HG02885 (cell line): ENCODE measurements at regions not wholly inside any gene's neighbourhood (a gene's known extent, or its start where the extent isn't known, plus 50 kb on each side); places are given as distances from the start of the nearest gene placed in this dataset.
"Not testable (repeated sequence)": the region's sequence is repeated elsewhere in the genome, so short reads cannot be mapped to it uniquely, and the experiment has no call there.

Experiments
- ATAC-seq: cut with Tn5 transposase; IDR thresholded peaks from one replicate; pipeline ENCODE4 v1.9.1; 2021; ENCODE audit warnings: mild to moderate bottlenecking; ENCODE audit not compliant: unreplicated experiment, poor library complexity

DNA sequence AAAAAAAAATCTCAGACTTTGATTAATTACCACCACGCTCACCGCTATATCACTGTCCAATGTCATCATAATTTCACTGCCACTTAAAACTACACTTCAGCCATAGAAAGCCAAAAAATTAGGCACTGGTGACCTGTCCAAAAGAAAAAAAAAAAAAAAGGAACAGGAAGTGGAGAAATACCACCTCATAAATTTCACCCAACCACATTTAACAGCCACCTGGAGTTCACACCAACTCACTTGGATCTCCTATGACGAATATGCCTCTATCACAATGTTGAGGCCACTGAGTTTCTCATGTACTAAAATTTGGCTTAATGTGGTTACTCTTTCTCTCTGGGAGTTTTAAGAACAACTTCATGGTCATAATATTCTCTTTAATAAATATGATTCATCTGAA, 237.5 kb upstream of the RSPO3 start:
- ATAC-seq = no peak

DNA sequence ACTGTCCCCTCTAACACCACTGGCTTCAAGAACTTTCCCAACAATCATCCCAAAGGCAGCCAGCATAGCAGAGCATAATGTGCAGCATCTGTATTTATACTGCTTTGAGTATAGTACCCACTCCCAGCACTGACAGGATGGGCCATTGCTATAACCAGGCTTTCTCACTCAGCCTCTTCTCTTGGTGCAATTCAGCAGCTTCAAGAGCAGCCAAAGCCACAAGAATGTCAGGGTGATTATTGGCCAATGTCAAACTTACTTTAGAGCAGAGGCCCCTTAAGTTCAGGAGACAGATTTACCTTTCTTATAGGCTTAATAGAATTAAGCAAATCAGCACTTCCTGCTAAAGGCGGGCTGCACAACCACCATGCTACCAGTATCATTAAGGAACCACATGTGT, 232.4 kb upstream of the RSPO3 start:
- ATAC-seq = no peak

DNA sequence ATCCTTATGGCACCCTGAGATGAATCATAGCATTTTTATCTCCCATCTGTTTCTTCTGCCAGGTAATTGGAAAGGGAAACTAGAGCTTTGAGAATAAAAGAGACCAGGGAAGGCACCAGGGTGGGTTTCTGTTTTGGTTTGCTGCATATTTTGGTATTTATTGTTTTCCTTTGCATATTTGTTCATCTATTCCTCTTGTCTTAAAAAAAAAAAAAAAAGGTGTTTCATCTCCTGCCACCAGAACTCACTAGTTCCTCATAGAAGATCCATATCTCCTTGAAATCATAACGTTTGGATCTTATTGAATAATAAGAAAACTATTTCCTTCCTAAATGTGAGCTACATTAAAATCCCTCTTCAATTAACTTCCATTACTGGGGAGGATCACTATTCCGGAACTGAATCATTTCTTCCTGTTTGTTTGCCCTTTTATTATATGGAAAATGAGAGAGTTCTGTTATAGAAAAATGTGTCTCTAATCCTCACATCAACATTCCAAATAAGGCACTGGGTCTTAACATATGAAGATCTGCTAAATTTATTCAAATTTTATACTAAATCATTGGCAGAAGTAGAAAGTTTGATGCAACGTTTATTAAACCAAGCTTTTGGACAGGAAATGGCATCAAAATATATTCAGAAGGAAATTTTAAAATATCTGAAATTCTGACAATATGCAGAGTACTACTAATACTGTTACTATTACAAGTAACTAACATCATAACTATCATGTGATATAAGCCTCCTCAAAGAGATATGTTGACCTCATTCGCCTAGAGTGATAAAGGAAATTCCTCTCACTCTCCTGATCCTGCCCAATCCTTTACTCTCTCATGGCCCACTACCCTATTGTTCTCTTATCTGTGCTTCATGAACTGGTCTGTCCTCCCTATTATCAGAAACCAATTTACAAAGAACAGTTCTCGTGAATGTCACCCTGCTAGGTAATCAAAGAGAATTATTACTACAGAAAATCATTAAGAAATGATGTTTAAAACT, 229.4 kb upstream of the RSPO3 start:
- ATAC-seq = no peak

GRCh38 chr6:126890055-126890454, 228.4 kb upstream of the RSPO3 start:
- no peak for ATAC-seq

- ATAC-seq = no peak
These were observed 227.3 kb upstream of the RSPO3 start for GRCh38 chr6:126891158-126891557.

DNA sequence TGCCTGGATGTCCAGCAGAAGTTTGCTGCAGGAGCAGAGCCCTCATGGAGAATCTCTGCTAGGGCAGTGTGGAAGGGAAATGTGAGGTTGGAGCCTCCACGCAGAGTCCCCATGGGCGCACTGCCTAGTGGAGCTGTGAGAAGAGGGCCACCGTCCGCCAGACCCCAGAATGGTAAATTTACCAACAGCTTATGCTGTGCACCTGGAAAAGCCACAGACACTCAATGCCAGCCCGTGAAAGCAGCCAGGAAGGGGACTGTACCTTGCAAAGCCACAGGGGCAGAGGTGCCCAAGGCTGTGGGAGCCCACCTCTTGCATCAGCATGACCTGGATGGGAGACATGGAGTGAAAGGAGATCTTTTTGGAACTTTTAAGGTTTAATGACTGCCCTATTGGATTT, 225.6 kb upstream of the RSPO3 start:
- not testable (repeated sequence) for ATAC-seq

- no peak for ATAC-seq
These were observed 220.7 kb upstream of the RSPO3 start for GRCh38 chr6:126897758-126898157.

DNA sequence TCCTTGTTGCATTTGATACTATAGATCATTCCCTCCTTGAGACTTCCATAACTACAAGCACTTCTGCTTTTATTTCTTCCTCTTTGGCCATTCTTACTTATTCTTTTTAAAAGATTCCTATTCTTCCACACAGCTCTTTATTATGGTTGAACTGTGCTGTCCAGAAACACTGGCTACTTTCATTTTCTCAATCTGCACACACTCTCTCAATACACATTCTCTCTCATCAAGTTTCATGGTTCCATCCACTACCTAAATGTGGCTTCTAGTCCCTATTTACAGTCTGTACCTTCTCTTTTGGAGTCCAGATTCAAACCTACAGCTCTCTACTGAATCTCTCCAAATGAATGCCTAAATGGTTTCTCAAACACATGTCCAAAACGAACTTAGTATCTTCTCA, 214.3 kb upstream of the RSPO3 start:
- ATAC-seq = no peak

DNA sequence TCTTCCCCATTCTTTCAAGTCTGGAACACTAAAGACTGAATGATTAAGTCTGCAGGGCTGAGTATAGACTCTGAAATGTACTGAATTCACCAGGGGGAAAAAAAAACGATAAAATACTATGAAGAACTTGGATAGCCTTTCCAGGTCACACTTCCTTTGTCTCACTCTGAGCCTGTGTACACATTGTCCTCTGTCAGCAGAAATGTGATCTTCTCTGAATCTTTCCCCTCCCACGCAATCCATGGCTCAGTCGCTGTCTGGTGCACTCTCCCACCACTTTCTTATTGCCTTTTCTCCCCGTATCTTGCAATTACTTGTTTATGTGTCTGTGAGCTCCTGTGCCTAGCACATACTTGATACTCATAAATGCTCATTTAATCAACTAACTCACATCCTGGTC, 212.6 kb upstream of the RSPO3 start:
- ATAC-seq = no peak

- no peak for ATAC-seq
These were observed 211.2 kb upstream of the RSPO3 start for GRCh38 chr6:126907312-126907711.

GRCh38 chr6:126907996-126908395, 210.5 kb upstream of the RSPO3 start:
- ATAC-seq = no peak

GRCh38 chr6:126909493-126909892, 209.0 kb upstream of the RSPO3 start:
- ATAC-seq = no peak

DNA sequence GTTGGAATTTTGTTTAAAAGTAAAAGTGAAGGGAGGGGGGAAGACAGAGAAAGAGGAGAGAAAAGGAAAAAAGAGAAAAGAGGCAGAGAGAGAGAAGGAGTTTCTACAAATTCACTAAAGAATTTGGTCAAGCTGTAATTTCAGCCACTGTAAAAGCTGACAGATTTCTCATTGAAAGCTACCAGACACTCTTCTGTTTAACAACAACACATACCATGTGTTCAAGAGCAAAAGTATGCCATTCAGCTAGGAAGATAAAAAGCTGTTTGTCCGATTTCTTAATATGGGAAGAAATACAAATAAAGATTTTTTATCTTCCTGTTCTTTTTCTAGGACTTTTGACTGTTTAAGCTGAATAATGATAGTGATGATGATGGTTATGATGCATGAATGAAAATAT, 204.8 kb upstream of the RSPO3 start:
- ATAC-seq = no peak

GRCh38 chr6:126914172-126914571, 204.3 kb upstream of the RSPO3 start:
- no peak for ATAC-seq

GRCh38 chr6:126914801-126915200, 203.7 kb upstream of the RSPO3 start:
- ATAC-seq = no peak

GRCh38 chr6:126919947-126920346, 198.5 kb upstream of the RSPO3 start:
- no peak for ATAC-seq

DNA sequence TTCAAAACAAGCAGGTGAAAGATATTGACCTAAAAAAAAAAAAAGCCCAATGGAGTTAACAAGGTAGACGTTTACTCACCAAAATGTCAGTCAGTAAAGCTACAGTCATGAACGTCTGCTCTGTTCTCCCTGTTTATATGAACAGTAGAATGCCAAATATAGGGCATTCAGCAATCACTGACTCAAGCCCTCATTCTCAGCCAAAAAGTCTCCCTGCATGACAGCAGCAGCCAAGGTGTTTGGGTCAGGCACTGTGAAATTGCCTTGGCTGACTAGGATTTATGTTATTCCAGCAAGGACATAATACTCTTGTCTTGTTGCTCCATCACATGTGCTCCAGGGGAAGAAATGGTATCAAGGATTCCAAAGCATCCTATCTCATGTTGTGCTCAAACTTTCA, 194.7 kb upstream of the RSPO3 start:
- no peak for ATAC-seq

DNA sequence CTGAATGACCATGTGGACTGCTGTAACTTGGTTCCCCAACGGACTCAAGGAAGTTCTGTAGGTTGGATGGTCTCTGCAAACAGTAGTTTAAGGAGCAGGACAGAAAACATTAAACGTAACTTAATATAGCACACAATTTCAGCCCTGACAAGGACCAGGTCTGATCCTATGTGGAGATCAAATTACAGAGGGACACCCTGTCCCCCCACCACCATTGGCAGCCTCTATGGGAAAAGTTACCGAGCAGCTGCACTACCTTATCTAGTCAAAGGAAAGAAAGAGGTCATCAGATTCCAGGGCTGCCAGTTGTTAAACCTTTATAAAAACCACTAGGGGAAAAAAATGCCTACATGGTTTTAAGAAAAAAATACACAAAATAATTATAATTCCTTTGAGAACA, 191.5 kb upstream of the RSPO3 start:
- no peak for ATAC-seq

- ATAC-seq = no peak
These were observed 190.6 kb upstream of the RSPO3 start for GRCh38 chr6:126927841-126928240.

DNA sequence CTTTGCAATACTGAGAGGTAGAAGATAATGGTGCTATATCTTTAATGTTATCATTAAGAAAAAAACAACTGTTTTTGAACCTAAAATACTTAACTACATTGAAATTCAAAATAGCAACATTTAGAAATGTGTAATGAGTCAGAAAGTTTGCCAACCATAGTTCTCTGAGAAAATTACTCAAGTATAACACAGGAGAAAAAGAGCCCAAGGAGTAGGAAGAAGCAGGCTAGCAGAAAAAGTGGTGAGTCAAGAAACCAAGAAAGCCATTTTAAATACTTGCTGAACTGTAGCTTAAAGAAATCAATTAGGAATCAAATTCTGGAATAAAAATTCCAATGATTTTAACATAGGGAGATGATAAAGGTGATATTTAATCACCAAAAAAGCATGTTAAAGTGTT, 181.0 kb upstream of the RSPO3 start:
- no peak for ATAC-seq

DNA sequence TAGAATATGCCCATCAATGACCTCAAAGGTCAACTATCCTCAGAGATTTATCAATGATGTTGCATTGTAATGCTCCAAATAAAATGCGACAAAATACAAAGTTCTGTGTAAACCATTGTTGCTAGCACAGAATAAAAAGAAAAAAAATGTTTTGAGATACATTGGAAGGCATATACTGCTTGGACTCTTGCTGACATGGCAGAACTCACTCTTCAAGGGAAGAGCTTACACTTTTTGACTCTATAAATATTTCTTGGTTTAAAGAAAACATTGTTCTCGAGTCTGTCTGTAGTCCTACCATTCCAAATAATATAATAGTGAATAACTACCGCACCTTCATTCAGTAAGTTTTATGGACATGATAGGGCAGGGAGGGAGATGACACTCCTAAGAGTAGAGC, 178.7 kb upstream of the RSPO3 start:
- no peak for ATAC-seq

DNA sequence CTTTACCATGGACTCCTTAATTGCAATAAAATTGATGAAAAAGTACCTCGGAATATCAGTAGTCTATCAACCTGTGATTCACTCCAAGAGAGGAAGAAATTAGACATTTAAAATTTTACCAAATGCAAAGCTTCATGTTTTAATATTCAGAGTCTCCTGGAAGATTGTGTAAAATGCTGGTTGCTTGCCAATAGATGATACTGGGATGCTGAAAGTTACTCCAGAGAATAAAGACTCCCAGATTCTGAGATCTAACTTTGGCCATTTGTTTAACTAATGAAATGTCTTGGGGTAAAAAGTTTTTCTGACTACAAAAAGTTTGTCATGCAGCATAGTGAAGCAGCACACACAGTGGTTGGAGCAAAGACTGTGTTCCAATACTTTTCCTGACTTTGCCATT, 176.7 kb upstream of the RSPO3 start:
- no peak for ATAC-seq
